HG03025 (cell line): ENCODE measurements at regions not wholly inside any gene's neighbourhood (a gene's known extent, or its start where the extent isn't known, plus 50 kb on each side); places are given as distances from the start of the nearest gene placed in this dataset.
"Not testable (repeated sequence)": the region's sequence is repeated elsewhere in the genome, so short reads cannot be mapped to it uniquely, and the experiment has no call there.

Experiments used
- ATAC-seq: cut with Tn5 transposase; IDR thresholded peaks from one replicate; pipeline ENCODE4 v1.9.1; 2021; ENCODE audit warnings: mild to moderate bottlenecking, moderate library complexity; ENCODE audit not compliant: unreplicated experiment, low FRiP score

GRCh38 chr10:117492504-117492903, 50.0 kb upstream of the EMX2 start:
- no peak for ATAC-seq

GRCh38 chr10:117488004-117488403, 54.5 kb upstream of the EMX2 start:
- ATAC-seq: no peak

- ATAC-seq: no peak
Observed at GRCh38 chr10:117486606-117487005, 55.9 kb upstream of the EMX2 start.

GRCh38 chr10:117483056-117483590, 59.4 kb upstream of the EMX2 start:
- no peak for ATAC-seq

GRCh38 chr10:117481011-117481410, 61.5 kb upstream of the EMX2 start:
- ATAC-seq: not testable (repeated sequence)

- ATAC-seq: no peak
Observed at GRCh38 chr10:117480097-117480496, 62.4 kb upstream of the EMX2 start.

- ATAC-seq: no peak
Observed at GRCh38 chr10:117477961-117478670, 64.4 kb upstream of the EMX2 start.

- no peak for ATAC-seq
Observed at GRCh38 chr10:117477211-117477947, 65.2 kb upstream of the EMX2 start.

GRCh38 chr10:117476716-117477115, 65.8 kb upstream of the EMX2 start:
- no peak for ATAC-seq

GRCh38 chr10:117476281-117476680, 66.3 kb upstream of the EMX2 start:
- ATAC-seq: no peak

GRCh38 chr10:117472872-117473271, 69.7 kb upstream of the EMX2 start:
- ATAC-seq: no peak

- no peak for ATAC-seq
Observed at GRCh38 chr10:117471344-117471874, 71.1 kb upstream of the EMX2 start.

GRCh38 chr10:117470733-117471132, 71.8 kb upstream of the EMX2 start:
- no peak for ATAC-seq

GRCh38 chr10:117468665-117469064, 73.9 kb upstream of the EMX2 start:
- ATAC-seq: no peak

GRCh38 chr10:117464176-117464575, 78.4 kb upstream of the EMX2 start:
- no peak for ATAC-seq

GRCh38 chr10:117463545-117463920, 79.0 kb upstream of the EMX2 start:
- no peak for ATAC-seq

GRCh38 chr10:117462816-117463544, 79.6 kb upstream of the EMX2 start:
- no peak for ATAC-seq

GRCh38 chr10:117462424-117462792, 80.1 kb upstream of the EMX2 start:
- no peak for ATAC-seq

GRCh38 chr10:117461766-117462423, 80.7 kb upstream of the EMX2 start:
- no peak for ATAC-seq
